Endothelial cell (in vitro differentiated cells): ENCODE measurements at regions not wholly inside any gene's neighbourhood (a gene's known extent, or its start where the extent isn't known, plus 50 kb on each side); places are given as distances from the start of the nearest gene placed in this dataset.

Source experiments
- DNase-seq: peaks from one replicate; pipeline ENCODE4 v3.0.0; 2021; ENCODE audit warnings: low spot score
- H3K27ac Mint-ChIP-seq: one replicate; pipeline ENCODE4 v1.8.0; 2021; ENCODE audit warnings: mixed read lengths, inconsistent platforms; ENCODE audit not compliant: unreplicated experiment
- H3K27me3 Mint-ChIP-seq: one replicate; pipeline ENCODE4 v1.8.0; 2021; ENCODE audit warnings: mild to moderate bottlenecking, moderate library complexity, mixed read lengths, inconsistent platforms; ENCODE audit not compliant: unreplicated experiment
- H3K36me3 Mint-ChIP-seq: one replicate; pipeline ENCODE4 v1.8.0; 2021; ENCODE audit warnings: mild to moderate bottlenecking, low read depth, mixed read lengths, inconsistent platforms; ENCODE audit not compliant: unreplicated experiment
- H3K4me1 Mint-ChIP-seq: one replicate; pipeline ENCODE4 v1.8.0; 2021; ENCODE audit warnings: mild to moderate bottlenecking, mixed read lengths, inconsistent platforms; ENCODE audit not compliant: unreplicated experiment
- H3K4me3 Mint-ChIP-seq: one replicate; pipeline ENCODE4 v1.8.0; 2021; ENCODE audit warnings: mild to moderate bottlenecking, mixed read lengths, inconsistent platforms; ENCODE audit not compliant: unreplicated experiment
- H3K9me3 Mint-ChIP-seq: one replicate; pipeline ENCODE4 v1.8.0; 2021; ENCODE audit warnings: mixed read lengths, inconsistent platforms; ENCODE audit not compliant: unreplicated experiment
- CTCF ChIP-seq: fragments of 200-600 bp; sonication (generic); IDR thresholded peaks from one replicate; pipeline ENCODE4 v1.5.0; 2021; ENCODE audit warnings: antibody characterized with exemption; ENCODE audit not compliant: unreplicated experiment

DNA sequence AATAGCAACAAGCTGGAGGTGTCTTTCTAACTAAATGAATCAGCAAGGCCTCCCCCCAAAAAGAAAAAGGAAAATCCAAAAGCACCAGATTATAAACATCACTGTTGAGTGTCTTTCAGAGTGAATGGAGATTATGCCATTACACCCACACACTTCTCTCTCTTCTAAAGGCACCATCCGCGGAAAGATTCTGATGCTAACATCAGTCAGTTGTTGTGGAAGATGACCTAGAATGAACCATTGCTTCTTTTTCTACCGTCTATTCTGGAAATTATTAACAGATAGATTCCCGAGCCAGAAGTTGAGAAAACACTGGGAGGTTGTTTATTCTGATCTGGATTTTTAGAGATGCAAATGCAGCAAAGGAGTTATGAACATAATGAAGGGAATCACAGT lies 60.9 kb upstream of the FAM20A start:
- Mint-ChIP-seq H3K27me3 (peaks cover 1% of the 10 kb centered on the region), H3K4me1 (peaks cover 15% of the 10 kb centered on the region), H3K27ac (no peak overlapping the region), H3K4me3 (no peak overlapping the region), H3K9me3 (no peaks in the 10 kb centered on the region), H3K36me3 (no peaks in the 10 kb centered on the region)
- DNase-seq = no peak
- TF ChIP-seq CTCF = no peak

DNA sequence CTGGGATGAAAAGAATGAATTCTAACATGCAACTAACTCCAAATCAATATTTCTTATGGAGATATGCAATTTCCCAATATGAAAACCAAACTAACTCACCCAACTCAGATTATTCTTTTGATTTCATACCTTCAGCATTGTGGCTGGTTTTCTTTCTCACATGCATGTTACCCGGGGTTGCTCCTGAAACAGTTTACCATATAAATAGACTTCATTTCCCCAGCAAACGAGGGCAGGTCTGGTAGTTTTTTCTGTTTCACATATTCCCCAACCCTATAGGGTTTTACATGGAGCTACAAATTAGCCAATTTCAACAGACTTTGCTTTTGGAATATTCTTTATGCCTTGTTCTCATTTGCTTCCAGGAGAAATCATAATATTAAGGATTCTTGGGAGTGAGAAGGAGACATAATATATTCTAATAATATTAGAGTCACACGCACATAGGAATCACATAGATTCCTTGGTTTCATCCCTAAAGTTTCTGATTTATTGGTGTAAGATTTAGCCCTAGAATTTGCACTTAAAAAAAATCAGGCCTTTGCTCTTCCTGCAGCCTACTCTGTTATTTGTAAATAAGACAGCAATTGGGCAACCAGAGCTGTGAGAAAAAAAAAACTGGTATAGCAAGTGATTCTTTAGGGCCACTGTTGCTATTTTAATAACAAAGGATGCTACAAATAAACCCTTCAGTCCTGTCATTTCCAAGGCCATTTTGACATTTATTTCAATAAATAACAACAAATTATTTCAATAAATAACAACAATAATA lies 60.3 kb upstream of the FAM20A start:
- Mint-ChIP-seq H3K9me3 (no peaks in the 10 kb centered on the region), H3K36me3 (no peaks in the 10 kb centered on the region), H3K4me1 (peaks cover 17% of the 10 kb centered on the region), H3K27me3 (peaks cover 3% of the 10 kb centered on the region), H3K4me3 (no peak overlapping the region), H3K27ac (no peak overlapping the region)
- no peak for TF ChIP-seq CTCF
- DNase-seq = no peak

DNA sequence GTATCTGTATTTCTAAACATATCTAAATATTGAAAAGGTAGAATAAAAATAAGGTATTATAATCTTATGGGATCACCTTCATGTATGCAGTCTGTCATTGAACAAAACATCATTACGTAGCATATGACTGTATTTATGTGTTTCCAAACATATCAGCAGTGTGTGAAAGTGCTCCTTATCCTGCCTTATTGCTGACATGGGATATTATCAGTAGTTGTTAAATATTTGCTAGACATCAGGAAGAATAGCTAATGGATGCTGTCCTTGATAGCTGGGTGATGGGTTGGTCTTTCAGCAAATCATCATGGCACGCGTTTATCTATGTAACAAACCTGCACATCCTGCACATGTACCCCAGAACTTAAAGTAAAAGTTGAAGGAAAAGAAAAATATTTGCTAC lies 59.1 kb upstream of the FAM20A start:
- no peaks in the 10 kb centered on the region for H3K9me3 Mint-ChIP-seq
- DNase-seq = no peak
- TF ChIP-seq CTCF = no peak
- peaks cover 1% of the 10 kb centered on the region for H3K27me3 Mint-ChIP-seq
- peaks cover 17% of the 10 kb centered on the region for H3K4me1 Mint-ChIP-seq
- H3K4me3 Mint-ChIP-seq = no peak overlapping the region
- no peaks in the 10 kb centered on the region for H3K36me3 Mint-ChIP-seq
- no peak overlapping the region for H3K27ac Mint-ChIP-seq

DNA sequence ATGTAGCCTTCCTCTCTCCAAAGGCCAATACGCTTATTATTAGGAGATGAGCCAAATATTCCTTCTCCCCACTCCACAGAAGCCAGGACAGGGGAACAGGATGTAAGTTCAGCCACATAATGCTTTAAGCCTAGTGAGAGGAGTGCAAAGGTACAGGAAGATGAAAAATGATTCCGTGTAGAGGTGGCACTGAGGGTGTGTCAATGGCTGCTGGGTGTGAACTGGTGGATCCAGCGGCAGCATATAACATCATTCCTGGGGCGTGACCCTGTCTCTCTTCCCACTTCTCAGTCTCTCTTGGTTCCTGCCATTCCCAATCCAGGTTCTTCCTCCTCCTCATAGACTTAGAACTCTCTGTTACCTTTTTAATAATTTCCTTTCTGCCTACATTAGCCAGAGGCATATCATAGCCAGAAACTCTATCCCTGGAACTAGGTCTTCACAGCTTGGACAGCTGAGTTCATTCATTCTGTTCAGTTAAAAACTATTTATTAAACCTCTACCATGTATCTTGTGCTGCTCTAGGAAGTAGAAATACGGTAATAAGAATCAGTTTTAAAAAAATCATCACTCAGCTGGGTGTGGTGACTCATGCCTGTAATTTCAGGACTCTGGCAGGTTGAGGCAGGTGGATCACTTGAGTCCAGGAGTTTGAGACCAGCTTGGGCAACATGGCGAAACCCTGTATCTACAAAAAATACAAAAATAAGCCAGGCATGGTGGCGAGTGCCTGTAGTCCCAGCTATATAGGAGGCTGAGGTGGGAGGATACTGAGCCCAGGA lies 58.0 kb upstream of the FAM20A start:
- H3K27ac Mint-ChIP-seq = no peak overlapping the region

More for the DNA sequence above, 58.0 kb upstream of the FAM20A start:
- peaks cover 17% of the 10 kb centered on the region for H3K4me1 Mint-ChIP-seq
- no peak for TF ChIP-seq CTCF
- H3K36me3 Mint-ChIP-seq = no peaks in the 10 kb centered on the region
- no peak for DNase-seq
- peaks cover 1% of the 10 kb centered on the region for H3K27me3 Mint-ChIP-seq
- no peaks in the 10 kb centered on the region for H3K9me3 Mint-ChIP-seq
- no peak overlapping the region for H3K4me3 Mint-ChIP-seq
